Upper lobe of left lung (tissue), 6 donors: ENCODE measurements at regions not wholly inside any gene's neighbourhood (a gene's known extent, or its start where the extent isn't known, plus 50 kb on each side); places are given as distances from the start of the nearest gene placed in this dataset.

ENCODE experiments used
- ATAC-seq, 2 donors: fragments of 200-7000 bp; cut with Tn5 transposase; one replicate each; pipeline ENCODE4 v1.9.1; 2022; ENCODE audit warnings: mild to moderate bottlenecking in 2 of 2, moderate library complexity in 2 of 2; ENCODE audit not compliant: low FRiP score in 2 of 2
- DNase-seq, 2 donors: peaks; one replicate each; pipeline ENCODE4 v3.0.0-alpha.2; 2019 to 2020
- H3K27ac ChIP-seq, 4 donors: fragments of 200-600 bp; sonication (generic); one replicate each; pipeline ENCODE4 v1.5.1; 2016 to 2019
- H3K27me3 ChIP-seq, 4 donors: fragments of 200-600 bp; sonication (generic); one replicate each; pipeline ENCODE4 v1.5.1; 2017 to 2019
- H3K36me3 ChIP-seq, 4 donors: fragments of 200-600 bp; sonication (generic); one replicate each; pipeline ENCODE4 v1.5.1; 2016 to 2019
- H3K4me1 ChIP-seq, 4 donors: fragments of 200-600 bp; sonication (generic); one replicate each; pipeline ENCODE4 v1.5.1; 2018 to 2019
- H3K4me3 ChIP-seq, 4 donors: fragments of 200-600 bp; sonication (generic); one replicate each; pipeline ENCODE4 v1.5.1; 2017 to 2019; ENCODE audit warnings: mild to moderate bottlenecking in 2 of 4, moderate library complexity in 1 of 4
- H3K9me3 ChIP-seq, 4 donors: fragments of 200-600 bp; sonication (generic); one replicate each; pipeline ENCODE4 v1.5.1; 2018 to 2019
- EP300 ChIP-seq, 4 donors: sonication (generic); formaldehyde crosslinking; IDR thresholded peaks; one replicate each; pipeline ENCODE4 v1.5.1; 2017; ENCODE audit warnings: antibody characterized with exemption in 4 of 4, control low read depth in 2 of 4
- POLR2A ChIP-seq, 4 donors: fragments of 450-650 bp; IDR thresholded peaks; one replicate each; pipeline ENCODE4 v1.5.1; 2016 to 2017; ENCODE audit warnings: antibody characterized with exemption in 4 of 4, mild to moderate bottlenecking in 2 of 4
- POLR2AphosphoS5 ChIP-seq, 2 donors: sonication (generic); formaldehyde crosslinking; IDR thresholded peaks; one replicate each; pipeline ENCODE4 v1.5.1; 2017; ENCODE audit warnings: antibody characterized with exemption in 2 of 2
- WGBS, 2 donors: methylation state at CpG; one replicate each; pipeline ENCODE4 v1.1.5; 2017 to 2018; 5-methylcytosine and 5-hydroxymethylcytosine counted together
- TF ChIP-seq, protein P1 (sequence below), 6 experiments: fragments of 450-650 bp in 4 of 6; fragments of 200-600 bp in 2 of 6; sonication (generic) in 2 of 6; IDR thresholded peaks; one replicate each; pipeline ENCODE4 v1.5.1; 2016 to 2019; ENCODE audit warnings: antibody characterized with exemption in 6 of 6
- donor health status: DM: no; HTN: no; CAD: no; lungs with moderate emphysema.
- donor health status: DM: no; HTN: yes; CAD: no; lungs with severe emphysema.

DNA sequence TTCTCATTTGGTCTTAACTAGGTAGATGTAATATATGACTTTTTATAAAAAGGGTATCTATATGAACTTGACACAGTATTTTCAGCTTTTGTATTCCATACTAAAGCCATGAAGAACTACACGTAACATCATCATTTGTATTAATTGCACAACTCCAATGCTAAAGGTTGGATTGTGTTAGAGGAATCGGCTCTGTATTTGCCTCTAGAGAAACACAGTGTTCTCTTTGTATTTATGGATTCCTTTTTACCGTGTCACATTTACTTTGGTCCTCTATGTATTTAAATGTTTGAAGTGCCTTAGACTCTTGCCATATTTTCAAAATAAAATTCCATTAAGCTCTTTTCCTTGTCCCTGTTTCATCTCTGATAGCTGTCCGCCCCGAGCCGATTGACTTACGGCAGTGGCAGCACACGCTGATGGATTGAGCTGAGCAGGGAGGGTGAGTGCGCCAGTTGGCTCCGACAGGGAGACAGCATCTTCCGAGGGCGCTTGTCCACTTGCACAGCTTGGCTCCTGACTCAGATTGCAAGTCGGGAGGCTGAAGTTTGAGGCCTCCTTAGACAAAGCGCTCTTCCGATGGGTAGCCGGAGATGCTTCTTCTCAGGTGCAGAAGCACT, 95.6 kb upstream of the DMRT1 start:
- DNase-seq (no peak), ATAC-seq (no peak)
- peaks cover 7 to 14% (median 10%) of the 10 kb centered on the region in 4 donors for H3K4me1 ChIP-seq
- H3K4me3 ChIP-seq: no peak overlapping the region
- peaks cover 0 to 42% (median 22%) of the 10 kb centered on the region in 4 donors for H3K36me3 ChIP-seq
- no peak overlapping the region for H3K27ac ChIP-seq
- no peaks in the 10 kb centered on the region for H3K9me3 ChIP-seq
- no peak for TF ChIP-seq POLR2A (IDR thresholded peaks at IDR 0.05)
- no peak for TF ChIP-seq EP300 (IDR thresholded peaks at IDR 0.05)
- no peak for TF ChIP-seq POLR2AphosphoS5 (IDR thresholded peaks at IDR 0.05)
- TF ChIP-seq, protein P1, sequence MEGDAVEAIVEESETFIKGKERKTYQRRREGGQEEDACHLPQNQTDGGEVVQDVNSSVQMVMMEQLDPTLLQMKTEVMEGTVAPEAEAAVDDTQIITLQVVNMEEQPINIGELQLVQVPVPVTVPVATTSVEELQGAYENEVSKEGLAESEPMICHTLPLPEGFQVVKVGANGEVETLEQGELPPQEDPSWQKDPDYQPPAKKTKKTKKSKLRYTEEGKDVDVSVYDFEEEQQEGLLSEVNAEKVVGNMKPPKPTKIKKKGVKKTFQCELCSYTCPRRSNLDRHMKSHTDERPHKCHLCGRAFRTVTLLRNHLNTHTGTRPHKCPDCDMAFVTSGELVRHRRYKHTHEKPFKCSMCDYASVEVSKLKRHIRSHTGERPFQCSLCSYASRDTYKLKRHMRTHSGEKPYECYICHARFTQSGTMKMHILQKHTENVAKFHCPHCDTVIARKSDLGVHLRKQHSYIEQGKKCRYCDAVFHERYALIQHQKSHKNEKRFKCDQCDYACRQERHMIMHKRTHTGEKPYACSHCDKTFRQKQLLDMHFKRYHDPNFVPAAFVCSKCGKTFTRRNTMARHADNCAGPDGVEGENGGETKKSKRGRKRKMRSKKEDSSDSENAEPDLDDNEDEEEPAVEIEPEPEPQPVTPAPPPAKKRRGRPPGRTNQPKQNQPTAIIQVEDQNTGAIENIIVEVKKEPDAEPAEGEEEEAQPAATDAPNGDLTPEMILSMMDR (IDR thresholded peaks at IDR 0.05): no peak
- 91 to 93% methylated on average over 13 to 16 of the region's 16 CpGs for WGBS, 2 donors
- no peaks in the 10 kb centered on the region for H3K27me3 ChIP-seq

DNA sequence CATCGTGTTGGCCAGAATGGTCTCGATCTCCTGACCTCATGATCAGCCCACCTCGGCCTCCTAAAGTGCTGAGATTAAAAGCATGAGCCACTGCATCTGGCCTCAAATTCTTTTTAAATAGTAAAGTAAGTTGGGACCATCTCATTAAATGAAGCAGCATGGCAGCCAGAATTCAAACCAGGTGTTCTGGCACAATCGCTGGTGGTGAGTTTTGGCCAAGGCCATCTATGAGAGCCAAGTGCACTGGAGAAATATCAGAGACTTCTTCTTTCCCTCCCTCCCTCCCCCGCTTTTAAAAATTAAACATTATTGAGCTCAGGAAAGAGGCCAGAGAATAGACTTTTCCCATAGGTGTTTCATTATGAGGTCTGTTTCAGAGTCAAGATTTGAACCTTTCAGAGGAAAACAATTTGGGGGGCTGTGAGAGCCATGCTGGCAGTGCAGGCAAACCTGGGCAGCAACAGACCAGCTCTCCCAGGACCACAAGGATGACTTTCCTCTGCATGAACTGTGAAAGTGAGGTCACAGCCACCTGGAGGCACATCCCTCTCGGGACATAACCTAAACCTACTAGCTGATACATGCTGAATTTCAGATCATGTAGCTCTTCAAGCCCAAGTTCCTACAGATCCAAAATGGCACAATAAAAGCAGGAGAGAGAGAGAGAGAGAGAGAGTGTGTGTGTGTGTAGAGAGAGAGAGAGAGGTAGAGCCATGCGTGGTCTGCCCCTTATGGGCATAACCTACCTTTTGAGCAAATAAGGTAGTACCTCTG, 94.6 kb upstream of the DMRT1 start:
- Histone ChIP-seq H3K4me3 (no peak overlapping the region), H3K36me3 (peaks cover 0 to 37% (median 17%) of the 10 kb centered on the region in 4 donors), H3K4me1 (peaks cover 14 to 24% (median 18%) of the 10 kb centered on the region in 4 donors), H3K9me3 (no peaks in the 10 kb centered on the region), H3K27me3 (no peaks in the 10 kb centered on the region), H3K27ac (no peak overlapping the region)
- WGBS, 2 donors: 93 to 95% methylated on average over 7 of the region's 7 CpGs
- DNase-seq (no peak), ATAC-seq (no peak)
- TF ChIP-seq EP300 (IDR thresholded peaks at IDR 0.05) (no peak), POLR2AphosphoS5 (IDR thresholded peaks at IDR 0.05) (no peak), POLR2A (IDR thresholded peaks at IDR 0.05) (no peak)
- TF ChIP-seq, protein P1 (IDR thresholded peaks at IDR 0.05): no peak

DNA sequence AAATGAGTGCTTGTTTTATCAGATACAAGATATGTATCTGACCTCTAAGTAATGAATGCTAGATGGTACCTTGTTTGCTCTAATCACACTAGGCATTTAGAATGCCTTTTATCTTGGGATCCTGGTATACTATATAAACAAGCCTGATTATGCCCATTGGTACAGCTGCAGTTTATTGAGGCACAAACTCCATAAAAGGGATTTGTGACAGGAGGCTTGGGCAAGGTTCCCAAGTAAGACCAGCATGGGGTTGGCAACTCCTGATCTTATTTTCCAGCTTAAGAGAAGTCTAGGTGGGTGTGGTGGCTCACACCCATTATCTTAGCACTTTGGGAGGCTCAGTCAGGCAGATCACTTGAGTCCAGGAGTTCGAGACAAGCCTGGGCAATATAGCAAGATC, 93.9 kb upstream of the DMRT1 start:
- DNase-seq (no peak), ATAC-seq (no peak)
- Histone ChIP-seq H3K9me3 (no peaks in the 10 kb centered on the region), H3K36me3 (peaks cover 0 to 30% (median 10%) of the 10 kb centered on the region in 4 donors), H3K4me1 (peaks cover 17 to 25% (median 19%) of the 10 kb centered on the region in 4 donors), H3K27me3 (no peaks in the 10 kb centered on the region), H3K4me3 (no peak overlapping the region), H3K27ac (no peak overlapping the region)
- 100% methylated on average over 1 of the region's 1 CpG for WGBS, 2 donors
- no peak for TF ChIP-seq EP300 (IDR thresholded peaks at IDR 0.05)
- TF ChIP-seq POLR2A (IDR thresholded peaks at IDR 0.05): no peak
- TF ChIP-seq, protein P1 (IDR thresholded peaks at IDR 0.05): no peak
- TF ChIP-seq POLR2AphosphoS5 (IDR thresholded peaks at IDR 0.05): no peak

GRCh38 chr9:748861-749497, 92.5 kb upstream of the DMRT1 start:
- WGBS, 2 donors: 93 to 94% methylated on average over 10 of the region's 10 CpGs
- H3K4me1 ChIP-seq: peaks cover 17 to 25% (median 19%) of the 10 kb centered on the region in 4 donors
- H3K9me3 ChIP-seq: no peaks in the 10 kb centered on the region
- ATAC-seq (no peak), DNase-seq (no peak)
- H3K27me3 ChIP-seq: no peaks in the 10 kb centered on the region
- H3K36me3 ChIP-seq: peaks cover 0 to 16% (median 0%) of the 10 kb centered on the region in 4 donors
- no peak overlapping the region for H3K4me3 ChIP-seq
- TF ChIP-seq POLR2A (IDR thresholded peaks at IDR 0.05) (no peak), POLR2AphosphoS5 (IDR thresholded peaks at IDR 0.05) (no peak), EP300 (IDR thresholded peaks at IDR 0.05) (no peak)
- TF ChIP-seq, protein P1 (IDR thresholded peaks at IDR 0.05): no peak
- H3K27ac ChIP-seq: no peak overlapping the region
